ENCODE measurements at regions not wholly inside any gene's neighbourhood (a gene's known extent, or its start where the extent isn't known, plus 50 kb on each side); places are given as distances from the start of the nearest gene placed in this dataset.

GRCh38 chr20:24370911-24371695, 98.3 kb upstream of the SYNDIG1 start:
- H3K27ac ChIP-seq (ENCODE audit: low read depth, low read length), result no peak overlapping the region
- no peak overlapping the region for H3K4me2 ChIP-seq (ENCODE audit: low read length)
- FAIRE-seq (no peak), DNase-seq (ENCODE audit: low read depth) (no peak)
- H3K4me1 Mint-ChIP-seq (ENCODE audit: low read depth, unreplicated experiment), result peaks cover 8% of the 10 kb centered on the region
- H3K9ac ChIP-seq (ENCODE audit: low read length), result no peak overlapping the region
- no peaks in the 10 kb centered on the region for H4K20me1 ChIP-seq (ENCODE audit: insufficient read depth, low read length)
- H3K36me3 Mint-ChIP-seq (ENCODE audit: low read depth, unreplicated experiment), result no peaks in the 10 kb centered on the region
- H3K27ac Mint-ChIP-seq (ENCODE audit: unreplicated experiment), result no peak overlapping the region
- peaks cover 11% of the 10 kb centered on the region for H3K27me3 Mint-ChIP-seq (ENCODE audit: low read depth, unreplicated experiment)
- no peaks in the 10 kb centered on the region for H3K27me3 ChIP-seq (ENCODE audit: insufficient read depth, low read length)
- no peak overlapping the region for H3K4me3 Mint-ChIP-seq (ENCODE audit: unreplicated experiment)
- no peak for TF ChIP-seq EZH2 (IDR thresholded peaks at IDR 0.05; ENCODE audit: insufficient read depth, low read length)
- TF ChIP-seq, protein P1, sequence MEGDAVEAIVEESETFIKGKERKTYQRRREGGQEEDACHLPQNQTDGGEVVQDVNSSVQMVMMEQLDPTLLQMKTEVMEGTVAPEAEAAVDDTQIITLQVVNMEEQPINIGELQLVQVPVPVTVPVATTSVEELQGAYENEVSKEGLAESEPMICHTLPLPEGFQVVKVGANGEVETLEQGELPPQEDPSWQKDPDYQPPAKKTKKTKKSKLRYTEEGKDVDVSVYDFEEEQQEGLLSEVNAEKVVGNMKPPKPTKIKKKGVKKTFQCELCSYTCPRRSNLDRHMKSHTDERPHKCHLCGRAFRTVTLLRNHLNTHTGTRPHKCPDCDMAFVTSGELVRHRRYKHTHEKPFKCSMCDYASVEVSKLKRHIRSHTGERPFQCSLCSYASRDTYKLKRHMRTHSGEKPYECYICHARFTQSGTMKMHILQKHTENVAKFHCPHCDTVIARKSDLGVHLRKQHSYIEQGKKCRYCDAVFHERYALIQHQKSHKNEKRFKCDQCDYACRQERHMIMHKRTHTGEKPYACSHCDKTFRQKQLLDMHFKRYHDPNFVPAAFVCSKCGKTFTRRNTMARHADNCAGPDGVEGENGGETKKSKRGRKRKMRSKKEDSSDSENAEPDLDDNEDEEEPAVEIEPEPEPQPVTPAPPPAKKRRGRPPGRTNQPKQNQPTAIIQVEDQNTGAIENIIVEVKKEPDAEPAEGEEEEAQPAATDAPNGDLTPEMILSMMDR (IDR thresholded peaks at IDR 0.05; ENCODE audit: insufficient read depth, low read depth, low read length), result no peak
- H3K4me3 ChIP-seq (ENCODE audit: insufficient read depth, low read depth, low read length), result no peak overlapping the region
- H3K9me3 Mint-ChIP-seq (ENCODE audit: unreplicated experiment), result peaks cover 2% of the 10 kb centered on the region
- no peaks in the 10 kb centered on the region for H3K36me3 ChIP-seq (ENCODE audit: insufficient read depth, low read length)
- no peaks in the 10 kb centered on the region for H3K4me1 ChIP-seq (ENCODE audit: insufficient read depth, low read length)
- H2AFZ ChIP-seq (ENCODE audit: low read depth, low read length), result no peak overlapping the region
- H3K9me3 ChIP-seq (ENCODE audit: insufficient read depth, low read depth, low read length), result no peaks in the 10 kb centered on the region
- no peaks in the 10 kb centered on the region for H3K79me2 ChIP-seq (ENCODE audit: insufficient read depth, low read length)

GRCh38 chr20:24370249-24370648, 99.2 kb upstream of the SYNDIG1 start:
- Histone ChIP-seq H3K4me1 (ENCODE audit: insufficient read depth, low read length) (no peaks in the 10 kb centered on the region), H3K9me3 (ENCODE audit: insufficient read depth, low read depth, low read length) (no peaks in the 10 kb centered on the region), H3K36me3 (ENCODE audit: insufficient read depth, low read length) (no peaks in the 10 kb centered on the region), H3K27ac (ENCODE audit: low read depth, low read length) (no peak overlapping the region), H2AFZ (ENCODE audit: low read depth, low read length) (no peak overlapping the region), H3K79me2 (ENCODE audit: insufficient read depth, low read length) (no peaks in the 10 kb centered on the region), H3K27me3 (ENCODE audit: insufficient read depth, low read length) (no peaks in the 10 kb centered on the region), H4K20me1 (ENCODE audit: insufficient read depth, low read length) (no peaks in the 10 kb centered on the region), H3K4me2 (ENCODE audit: low read length) (no peak overlapping the region), H3K9ac (ENCODE audit: low read length) (no peak overlapping the region), H3K4me3 (ENCODE audit: insufficient read depth, low read depth, low read length) (no peak overlapping the region)
- peaks cover 11% of the 10 kb centered on the region for H3K27me3 Mint-ChIP-seq (ENCODE audit: low read depth, unreplicated experiment)
- H3K4me1 Mint-ChIP-seq (ENCODE audit: low read depth, unreplicated experiment), result peaks cover 8% of the 10 kb centered on the region
- no peak overlapping the region for H3K27ac Mint-ChIP-seq (ENCODE audit: unreplicated experiment)
- TF ChIP-seq, protein P1 (IDR thresholded peaks at IDR 0.05; ENCODE audit: insufficient read depth, low read depth, low read length), result no peak
- TF ChIP-seq EZH2 (IDR thresholded peaks at IDR 0.05; ENCODE audit: insufficient read depth, low read length), result no peak
- H3K4me3 Mint-ChIP-seq (ENCODE audit: unreplicated experiment), result no peak overlapping the region
- DNase-seq (ENCODE audit: low read depth) (no peak), FAIRE-seq (no peak)
- H3K36me3 Mint-ChIP-seq (ENCODE audit: low read depth, unreplicated experiment), result no peaks in the 10 kb centered on the region
- peaks cover 2% of the 10 kb centered on the region for H3K9me3 Mint-ChIP-seq (ENCODE audit: unreplicated experiment)

- Histone ChIP-seq H3K27ac (ENCODE audit: low read depth, low read length) (no peak overlapping the region), H2AFZ (ENCODE audit: low read depth, low read length) (no peak overlapping the region), H3K27me3 (ENCODE audit: insufficient read depth, low read length) (no peaks in the 10 kb centered on the region), H4K20me1 (ENCODE audit: insufficient read depth, low read length) (no peaks in the 10 kb centered on the region), H3K79me2 (ENCODE audit: insufficient read depth, low read length) (no peaks in the 10 kb centered on the region), H3K4me2 (ENCODE audit: low read length) (no peak overlapping the region), H3K4me3 (ENCODE audit: insufficient read depth, low read depth, low read length) (no peak overlapping the region), H3K9me3 (ENCODE audit: insufficient read depth, low read depth, low read length) (no peaks in the 10 kb centered on the region), H3K9ac (ENCODE audit: low read length) (no peak overlapping the region), H3K36me3 (ENCODE audit: insufficient read depth, low read length) (no peaks in the 10 kb centered on the region), H3K4me1 (ENCODE audit: insufficient read depth, low read length) (no peaks in the 10 kb centered on the region)
- no peak for DNase-seq (ENCODE audit: low read depth)
- no peak for FAIRE-seq
- H3K4me1 Mint-ChIP-seq (ENCODE audit: low read depth, unreplicated experiment), result peaks cover 20% of the 10 kb centered on the region
- no peaks in the 10 kb centered on the region for H3K36me3 Mint-ChIP-seq (ENCODE audit: low read depth, unreplicated experiment)
- no peak overlapping the region for H3K27ac Mint-ChIP-seq (ENCODE audit: unreplicated experiment)
- TF ChIP-seq, protein P1 (IDR thresholded peaks at IDR 0.05; ENCODE audit: insufficient read depth, low read depth, low read length), result no peak
- TF ChIP-seq EZH2 (IDR thresholded peaks at IDR 0.05; ENCODE audit: insufficient read depth, low read length), result no peak
- no peak overlapping the region for H3K4me3 Mint-ChIP-seq (ENCODE audit: unreplicated experiment)
- peaks cover 4% of the 10 kb centered on the region for H3K27me3 Mint-ChIP-seq (ENCODE audit: low read depth, unreplicated experiment)
- peaks cover 4% of the 10 kb centered on the region for H3K9me3 Mint-ChIP-seq (ENCODE audit: unreplicated experiment)
These were observed 101.2 kb upstream of the SYNDIG1 start for GRCh38 chr20:24368253-24368652.
